ENCODE measurements at regions not wholly inside any gene's neighbourhood (a gene's known extent, or its start where the extent isn't known, plus 50 kb on each side); places are given as distances from the start of the nearest gene placed in this dataset.

DNA sequence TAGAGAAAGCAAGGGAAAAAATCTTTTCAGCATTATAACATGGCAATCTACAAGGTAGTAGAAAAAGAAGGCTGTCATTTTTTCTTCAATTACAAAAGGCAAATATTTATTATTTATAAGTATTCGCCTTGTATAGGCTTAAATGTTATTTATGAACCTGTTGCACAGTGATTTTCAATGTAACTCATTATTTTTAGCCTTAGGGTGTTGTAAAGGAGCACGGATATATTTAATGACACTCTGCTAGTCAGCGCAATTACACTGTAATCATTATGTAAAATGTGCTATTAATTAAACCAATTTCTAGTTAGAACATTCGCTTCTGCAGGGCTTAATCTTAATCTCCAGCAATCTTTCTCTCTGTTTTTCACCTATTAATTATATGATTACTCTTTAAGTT lies 145.0 kb downstream of the ATG4C start:
- no peaks in the 10 kb centered on the region for H3K4me1 ChIP-seq (ENCODE audit: control insufficient read depth in 2 of 2, insufficient read depth in 2 of 2, low read length in 2 of 2)
- H4K20me1 ChIP-seq (ENCODE audit: control insufficient read depth, insufficient read depth, low read length, poor library complexity, severe bottlenecking) = no peaks in the 10 kb centered on the region
- Mint-ChIP-seq H3K27me3 (peaks cover 17% of the 10 kb centered on the region), H3K9me3 (ENCODE audit: insufficient read depth) (no peaks in the 10 kb centered on the region), H3K27ac (no peak overlapping the region), H3K4me1 (no peaks in the 10 kb centered on the region), H3K4me3 (no peak overlapping the region)
- H3K9ac ChIP-seq (ENCODE audit: low read length) = no peak overlapping the region
- TF ChIP-seq, protein P1, sequence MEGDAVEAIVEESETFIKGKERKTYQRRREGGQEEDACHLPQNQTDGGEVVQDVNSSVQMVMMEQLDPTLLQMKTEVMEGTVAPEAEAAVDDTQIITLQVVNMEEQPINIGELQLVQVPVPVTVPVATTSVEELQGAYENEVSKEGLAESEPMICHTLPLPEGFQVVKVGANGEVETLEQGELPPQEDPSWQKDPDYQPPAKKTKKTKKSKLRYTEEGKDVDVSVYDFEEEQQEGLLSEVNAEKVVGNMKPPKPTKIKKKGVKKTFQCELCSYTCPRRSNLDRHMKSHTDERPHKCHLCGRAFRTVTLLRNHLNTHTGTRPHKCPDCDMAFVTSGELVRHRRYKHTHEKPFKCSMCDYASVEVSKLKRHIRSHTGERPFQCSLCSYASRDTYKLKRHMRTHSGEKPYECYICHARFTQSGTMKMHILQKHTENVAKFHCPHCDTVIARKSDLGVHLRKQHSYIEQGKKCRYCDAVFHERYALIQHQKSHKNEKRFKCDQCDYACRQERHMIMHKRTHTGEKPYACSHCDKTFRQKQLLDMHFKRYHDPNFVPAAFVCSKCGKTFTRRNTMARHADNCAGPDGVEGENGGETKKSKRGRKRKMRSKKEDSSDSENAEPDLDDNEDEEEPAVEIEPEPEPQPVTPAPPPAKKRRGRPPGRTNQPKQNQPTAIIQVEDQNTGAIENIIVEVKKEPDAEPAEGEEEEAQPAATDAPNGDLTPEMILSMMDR (IDR thresholded peaks at IDR 0.05) = no peak
- TF ChIP-seq EZH2 (IDR thresholded peaks at IDR 0.05; ENCODE audit: borderline replicate concordance, insufficient read depth, low read depth, low read length, poor library complexity, severe bottlenecking) = no peak
- ATAC-seq (ENCODE audit: low read depth) (no peak), DNase-seq (no peak)
- H2AFZ ChIP-seq (ENCODE audit: insufficient read depth, low read depth, low read length, poor library complexity, severe bottlenecking) = no peak overlapping the region
- peaks cover 0 to 14% (median 0%) of the 10 kb centered on the region in 4 experiments for H3K27me3 ChIP-seq (replicated peaks in 1 of 4; ENCODE audit: control extremely low read depth in 1 of 4, control insufficient read depth in 3 of 4, insufficient read depth in 4 of 4, low read length in 3 of 4)
- H3K4me3 ChIP-seq (ENCODE audit: control extremely low read depth in 1 of 5, extremely low read depth in 1 of 5, insufficient read depth in 1 of 5, low read depth in 2 of 5, low read length in 4 of 5) = no peak overlapping the region
- no CpG with 5 or more reads among the region's 4 CpGs for WGBS (ENCODE audit: insufficient coverage)
- ChIA-PET POLR2A (no interaction called here), CTCF (no interaction called here)
- no peaks in the 10 kb centered on the region for H3K9me3 ChIP-seq (ENCODE audit: control extremely low read depth in 1 of 3, control insufficient read depth in 2 of 3, insufficient read depth in 1 of 3, low read length in 2 of 3)
- H3K4me2 ChIP-seq (replicated peaks; ENCODE audit: low read depth, low read length, poor library complexity, severe bottlenecking) = no peak overlapping the region
- intact Hi-C loops (cut with micrococcal nuclease) = no loop called here
- H3K79me2 ChIP-seq (ENCODE audit: control insufficient read depth, insufficient read depth, low read length) = no peaks in the 10 kb centered on the region
- no peaks in the 10 kb centered on the region for H3K36me3 ChIP-seq (replicated peaks in 1 of 2; ENCODE audit: control extremely low read depth in 1 of 2, control insufficient read depth in 1 of 2, extremely low read depth in 1 of 2, insufficient read depth in 2 of 2, low read length in 1 of 2)
- no peak overlapping the region for H3K27ac ChIP-seq (ENCODE audit: low read length in 2 of 2)

DNA sequence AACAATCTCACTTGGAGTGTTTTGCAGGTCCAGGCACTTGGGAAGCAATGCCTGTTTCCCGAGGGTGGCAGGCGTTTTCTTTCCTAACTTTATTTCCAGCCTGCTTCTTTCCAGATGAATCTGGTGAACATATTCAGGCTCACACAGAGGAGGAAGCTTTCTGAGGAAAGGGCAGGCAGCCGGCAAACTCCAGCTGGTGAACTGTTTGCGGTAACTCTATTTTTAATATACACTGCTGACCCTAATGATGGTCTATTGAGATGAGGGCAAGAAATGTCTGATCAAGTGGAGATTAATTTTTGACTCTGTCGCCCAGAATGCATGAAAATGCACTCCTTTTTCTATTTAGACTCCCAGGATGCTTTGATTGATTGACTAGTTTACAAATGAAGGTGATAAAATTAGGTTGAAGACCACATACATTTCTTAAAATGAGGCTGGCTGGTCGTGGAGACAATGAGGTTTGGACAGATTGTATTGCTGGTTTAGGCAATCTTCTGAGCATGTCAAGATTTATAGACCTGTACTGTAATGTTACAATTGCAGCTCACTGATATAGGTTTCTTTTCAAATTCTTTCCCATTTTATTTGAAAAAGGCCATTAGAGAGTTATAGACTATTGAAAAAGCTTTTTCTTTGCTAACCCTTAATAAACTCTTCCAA lies 153.8 kb downstream of the ATG4C start:
- no CpG with 5 or more reads among the region's 6 CpGs for WGBS (ENCODE audit: insufficient coverage)
- Histone ChIP-seq H4K20me1 (ENCODE audit: control insufficient read depth, insufficient read depth, low read length, poor library complexity, severe bottlenecking) (no peaks in the 10 kb centered on the region), H3K9ac (ENCODE audit: low read length) (no peak overlapping the region), H3K4me1 (ENCODE audit: control insufficient read depth in 2 of 2, insufficient read depth in 2 of 2, low read length in 2 of 2) (no peaks in the 10 kb centered on the region), H3K36me3 (replicated peaks in 1 of 2; ENCODE audit: control extremely low read depth in 1 of 2, control insufficient read depth in 1 of 2, extremely low read depth in 1 of 2, insufficient read depth in 2 of 2, low read length in 1 of 2) (no peaks in the 10 kb centered on the region), H3K79me2 (ENCODE audit: control insufficient read depth, insufficient read depth, low read length) (no peaks in the 10 kb centered on the region), H3K4me2 (replicated peaks; ENCODE audit: low read depth, low read length, poor library complexity, severe bottlenecking) (no peak overlapping the region), H3K27me3 (replicated peaks in 1 of 4; ENCODE audit: control extremely low read depth in 1 of 4, control insufficient read depth in 3 of 4, insufficient read depth in 4 of 4, low read length in 3 of 4) (peaks cover 0 to 12% (median 0%) of the 10 kb centered on the region in 4 experiments), H3K4me3 (ENCODE audit: control extremely low read depth in 1 of 5, extremely low read depth in 1 of 5, insufficient read depth in 1 of 5, low read depth in 2 of 5, low read length in 4 of 5) (no peak overlapping the region), H2AFZ (ENCODE audit: insufficient read depth, low read depth, low read length, poor library complexity, severe bottlenecking) (no peak overlapping the region), H3K9me3 (ENCODE audit: control extremely low read depth in 1 of 3, control insufficient read depth in 2 of 3, insufficient read depth in 1 of 3, low read length in 2 of 3) (no peaks in the 10 kb centered on the region), H3K27ac (ENCODE audit: low read length in 2 of 2) (no peak overlapping the region)
- Mint-ChIP-seq H3K27ac (no peak overlapping the region), H3K4me3 (no peak overlapping the region), H3K4me1 (no peaks in the 10 kb centered on the region), H3K27me3 (peaks cover 12% of the 10 kb centered on the region), H3K9me3 (ENCODE audit: insufficient read depth) (no peaks in the 10 kb centered on the region)
- ATAC-seq (ENCODE audit: low read depth) = no peak
- TF ChIP-seq, protein P1 (IDR thresholded peaks at IDR 0.05) = no peak
- no peak for TF ChIP-seq EZH2 (IDR thresholded peaks at IDR 0.05; ENCODE audit: borderline replicate concordance, insufficient read depth, low read depth, low read length, poor library complexity, severe bottlenecking)
- POLR2A ChIA-PET = no interaction called here
- CTCF ChIA-PET = no interaction called here
- no peak for DNase-seq
- intact Hi-C loops (cut with micrococcal nuclease) = no loop called here

Data from B cell (primary cell).